PC-9 (cell line): ENCODE measurements at regions not wholly inside any gene's neighbourhood (a gene's known extent, or its start where the extent isn't known, plus 50 kb on each side); places are given as distances from the start of the nearest gene placed in this dataset.

ENCODE experiments used
- CTCF ChIP-seq: fragments of 200-600 bp; sonication (generic); conservative IDR thresholded peaks from 2 replicates; pipeline ENCODE4 v1.6.1; 2017; ENCODE audit warnings: mixed run types, antibody characterized with exemption, mild to moderate bottlenecking, moderate library complexity
- EZH2 ChIP-seq: fragments of 200-600 bp; sonication (generic); IDR thresholded peaks from 2 replicates; pipeline ENCODE4 v1.8.0; 2017; ENCODE audit warnings: antibody characterized with exemption, low read depth

DNA sequence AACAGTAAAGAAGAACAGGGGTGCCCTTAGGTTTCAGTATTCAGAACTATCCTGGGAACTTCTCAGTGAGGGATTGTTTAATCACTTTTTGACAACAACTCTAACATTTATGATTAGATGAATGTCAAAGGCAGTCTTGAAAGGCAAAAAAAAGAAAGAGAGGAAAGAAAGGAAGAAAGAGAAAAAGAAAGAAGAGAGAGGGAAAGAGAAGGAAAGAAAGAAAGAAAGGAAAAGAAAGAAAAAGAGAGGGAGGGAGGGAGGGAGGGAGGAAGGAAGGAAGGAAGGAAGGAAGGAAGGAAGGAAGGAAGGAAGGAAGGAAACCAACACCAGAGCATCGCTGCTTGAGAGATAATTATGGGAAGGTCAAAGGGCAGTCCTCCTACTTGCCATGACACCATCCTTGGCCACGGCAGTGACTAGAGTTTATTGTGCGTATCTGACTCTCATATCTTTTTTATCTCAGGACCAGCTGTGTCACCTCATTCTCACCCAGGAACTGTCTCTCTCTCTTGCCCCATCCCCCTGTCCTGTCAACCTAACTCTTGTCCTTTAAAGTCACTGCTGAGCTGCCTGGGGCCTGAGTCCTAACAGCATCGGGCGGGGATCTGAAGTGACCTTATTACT, 96.8 kb upstream of the ATXN1 start:
- TF ChIP-seq CTCF (no peak), EZH2 (no peak)
